Astrocyte (in vitro differentiated cells and primary cell): ENCODE measurements at regions not wholly inside any gene's neighbourhood (a gene's known extent, or its start where the extent isn't known, plus 50 kb on each side); places are given as distances from the start of the nearest gene placed in this dataset.

Source experiments
- CTCF ChIP-seq: IDR thresholded peaks from 2 replicates; pipeline ENCODE4 v1.5.1; 2011; ENCODE audit warnings: low read depth, mild to moderate bottlenecking, inconsistent platforms, low read length, moderate library complexity; ENCODE audit not compliant: insufficient read depth
- EZH2 ChIP-seq: IDR thresholded peaks from 2 replicates; pipeline ENCODE4 v1.6.1; 2012; ENCODE audit warnings: mild to moderate bottlenecking, low read length, inconsistent platforms; ENCODE audit not compliant: insufficient read depth

GRCh38 chr2:208807756-208808155 lies 401.2 kb downstream of the PTH2R start:
- TF ChIP-seq CTCF: no peak
- TF ChIP-seq EZH2: no peak
